NOMO-1 treated with DMSO at 0.1 percent for 48 hours (cell line): ENCODE measurements at regions not wholly inside any gene's neighbourhood (a gene's known extent, or its start where the extent isn't known, plus 50 kb on each side); places are given as distances from the start of the nearest gene placed in this dataset.
"Not testable (repeated sequence)": the region's sequence is repeated elsewhere in the genome, so short reads cannot be mapped to it uniquely, and the experiment has no call there.

Experiments used
- DNase-seq: peaks from one replicate; lab custom pipeline; 2025; ENCODE audit not compliant: unreplicated experiment; lab: John Stamatoyannopoulos, UW

GRCh38 chr22:47884775-47885174 lies 1122.3 kb downstream of the TBC1D22A start:
- no peak for DNase-seq

GRCh38 chr22:47884200-47884599 lies 1121.8 kb downstream of the TBC1D22A start:
- no peak for DNase-seq

GRCh38 chr22:47883757-47884156 lies 1121.3 kb downstream of the TBC1D22A start:
- DNase-seq: no peak

- no peak for DNase-seq
Measured at GRCh38 chr22:47879346-47879745, 1116.9 kb downstream of the TBC1D22A start.

GRCh38 chr22:47878460-47878859 lies 1116.0 kb downstream of the TBC1D22A start:
- DNase-seq: no peak

GRCh38 chr22:47872761-47873535 lies 1110.5 kb downstream of the TBC1D22A start:
- DNase-seq: no peak

- no peak for DNase-seq
Measured at GRCh38 chr22:47865626-47866025, 1103.2 kb downstream of the TBC1D22A start.

GRCh38 chr22:47862394-47862793 lies 1099.9 kb downstream of the TBC1D22A start:
- DNase-seq: no peak

GRCh38 chr22:47860907-47861306 lies 1098.5 kb downstream of the TBC1D22A start:
- not testable (repeated sequence) for DNase-seq

- no peak for DNase-seq
Measured at GRCh38 chr22:47859881-47860525, 1097.6 kb downstream of the TBC1D22A start.

- DNase-seq: no peak
Measured at GRCh38 chr22:47858773-47859306, 1096.4 kb downstream of the TBC1D22A start.

GRCh38 chr22:47854680-47855079 lies 1092.2 kb downstream of the TBC1D22A start:
- no peak for DNase-seq

- DNase-seq: no peak
Measured at GRCh38 chr22:47854251-47854650, 1091.8 kb downstream of the TBC1D22A start.

- no peak for DNase-seq
Measured at GRCh38 chr22:47853750-47854149, 1091.3 kb downstream of the TBC1D22A start.

GRCh38 chr22:47851586-47851985 lies 1089.1 kb downstream of the TBC1D22A start:
- no peak for DNase-seq

- no peak for DNase-seq
Measured at GRCh38 chr22:47850644-47851151, 1088.2 kb downstream of the TBC1D22A start.

GRCh38 chr22:47849576-47849975 lies 1087.1 kb downstream of the TBC1D22A start:
- no peak for DNase-seq

- no peak for DNase-seq
Measured at GRCh38 chr22:47848184-47848920, 1085.9 kb downstream of the TBC1D22A start.

GRCh38 chr22:47847131-47847890 lies 1084.9 kb downstream of the TBC1D22A start:
- DNase-seq: no peak

- DNase-seq: no peak
Measured at GRCh38 chr22:47846206-47846605, 1083.8 kb downstream of the TBC1D22A start.

GRCh38 chr22:47842119-47842518 lies 1079.7 kb downstream of the TBC1D22A start:
- DNase-seq: no peak
